ENCODE measurements at regions not wholly inside any gene's neighbourhood (a gene's known extent, or its start where the extent isn't known, plus 50 kb on each side); places are given as distances from the start of the nearest gene placed in this dataset.

GRCh38 chr1:50322579-50322978, 100.7 kb downstream of the DMRTA2 start:
- TF ChIP-seq POLR2AphosphoS5 (IDR thresholded peaks at IDR 0.05; ENCODE audit: low read depth, low read length) (no peak), TAF1 (IDR thresholded peaks at IDR 0.05; ENCODE audit: low read depth, low read length) (no peak), POLR2A (IDR thresholded peaks at IDR 0.05; ENCODE audit: low read depth, low read length) (no peak)
